SK-N-SH treated with all-trans-retinoic acid at 6 μM for 48 hours (cell line): ENCODE measurements at regions not wholly inside any gene's neighbourhood (a gene's known extent, or its start where the extent isn't known, plus 50 kb on each side); places are given as distances from the start of the nearest gene placed in this dataset.

Experiments
- ATAC-seq: fragments of 200-7000 bp; cut with Tn5 transposase; 3 replicates; pipeline ENCODE4 v1.9.1; 2020; ENCODE audit warnings: mild to moderate bottlenecking, moderate library complexity
- ARNTL ChIP-seq: fragments of 450-650 bp; formaldehyde crosslinking; IDR thresholded peaks from 2 replicates; pipeline ENCODE4 v1.5.0; 2020; ENCODE audit warnings: low read depth, mild to moderate bottlenecking, moderate library complexity, borderline replicate concordance
- GLIS3 ChIP-seq: fragments of 250-450 bp; sonication (Bioruptor Pico); IDR thresholded peaks from 2 replicates; pipeline ENCODE4 v1.5.0; 2020; ENCODE audit warnings: mild to moderate bottlenecking, moderate library complexity
- PATZ1 ChIP-seq: fragments of 250-450 bp; sonication (Bioruptor Pico); IDR thresholded peaks from 2 replicates; pipeline ENCODE4 v1.8.0; 2020; ENCODE audit warnings: mild to moderate bottlenecking, moderate library complexity, borderline replicate concordance
- RARB ChIP-seq: fragments of 250-450 bp; sonication (Bioruptor Pico); IDR thresholded peaks from 2 replicates; pipeline ENCODE4 v1.8.0; 2021; ENCODE audit warnings: mild to moderate bottlenecking, moderate library complexity
- TSHZ2 ChIP-seq: fragments of 250-450 bp; sonication (Bioruptor Pico); IDR thresholded peaks from 2 replicates; pipeline ENCODE4 v1.5.0; 2020; ENCODE audit warnings: mild to moderate bottlenecking, moderate library complexity
- ZC3H10 ChIP-seq: fragments of 250-450 bp; sonication (Bioruptor Pico); IDR thresholded peaks from 2 replicates; pipeline ENCODE4 v1.5.1; 2021; ENCODE audit warnings: mild to moderate bottlenecking, moderate library complexity

GRCh38 chr6:111997853-111998208 lies 56.1 kb upstream of the CCN6 start:
- ATAC-seq = no peak
- TF ChIP-seq ARNTL (CRISPR knock-in tag) (no peak), GLIS3 (CRISPR knock-in tag) (no peak), TSHZ2 (CRISPR knock-in tag) (no peak), ZC3H10 (CRISPR knock-in tag) (no peak)
- TF ChIP-seq, all 23 proteins: peak for 0

- no peak for ATAC-seq
- TF ChIP-seq RARB (CRISPR knock-in tag) (no peak), PATZ1 (no peak)
Measured at GRCh38 chr6:112002307-112002706, 51.6 kb upstream of the CCN6 start.
